GM12892 (cell line): ENCODE measurements at regions not wholly inside any gene's neighbourhood (a gene's known extent, or its start where the extent isn't known, plus 50 kb on each side); places are given as distances from the start of the nearest gene placed in this dataset.

Experiments
- POLR2A ChIP-seq: IDR thresholded peaks from 2 replicates; pipeline ENCODE4 v1.6.1; 2011; ENCODE audit warnings: low read depth, low read length, control low read depth
- POLR2AphosphoS5 ChIP-seq: IDR thresholded peaks from 2 replicates; pipeline ENCODE4 v1.6.1; 2011; ENCODE audit warnings: low read depth, low read length, control low read depth
- TAF1 ChIP-seq: IDR thresholded peaks from 2 replicates; pipeline ENCODE4 v1.6.1; 2011; ENCODE audit warnings: low read depth, mild to moderate bottlenecking, control low read depth, low read length, borderline replicate concordance

- no peak for TF ChIP-seq POLR2A
- TF ChIP-seq POLR2AphosphoS5 = no peak
- TF ChIP-seq TAF1 = no peak
Measured at GRCh38 chr6:67736816-67737215, 898.3 kb upstream of the ADGRB3 start.
